A549 (cell line): ENCODE measurements at regions not wholly inside any gene's neighbourhood (a gene's known extent, or its start where the extent isn't known, plus 50 kb on each side); places are given as distances from the start of the nearest gene placed in this dataset.
A peak's percentile ranks its signal among the peaks of the same experiment; 100 is the strongest.

ENCODE experiments used
- ATAC-seq, 2 experiments: fragments of 200-7000 bp in 1 of 2; fragments of >200 bp in 1 of 2; cut with Nextera tagmentation in 1 of 2; cut with Tn5 transposase in 1 of 2; 3 replicates each; pipeline versions ENCODE4 v1.8.0 to v1.9.1; 2018 to 2020; ENCODE audit warnings: mild to moderate bottlenecking in 1 of 2, moderate library complexity in 1 of 2
- CTCF ChIA-PET: fragments of 300-600 bp; sonication (Branson Sonifier 250); formaldehyde crosslinking; extraction: SDS; loops from one replicate; lab custom pipeline; 2021; ENCODE audit warnings: antibody characterized with exemption, inconsistent platforms; lab: Yijun Ruan, JAX
- POLR2A ChIA-PET: fragments of 350-600 bp; formaldehyde crosslinking; extraction: SDS; loops from one replicate; lab custom pipeline; 2021; ENCODE audit warnings: antibody characterized with exemption, inconsistent platforms; lab: Yijun Ruan, JAX
- DNase-seq, 2 experiments: peaks; one replicate each; pipeline versions ENCODE4 v3.0.0 to v3.0.0-alpha.2; 2011 to 2016; ENCODE audit warnings: low read depth in 1 of 2, low spot score in 1 of 2
- FAIRE-seq: peaks from 2 replicates; lab custom pipeline; 2011; peaks lifted over from hg19 to GRCh38; lab: Jason Lieb, UNC
- H3K27ac ChIP-seq, 2 experiments: fragments of >200 bp; sonication (Bioruptor Twin); formaldehyde crosslinking; 3 replicates each; pipeline ENCODE4 v1.5.1; 2016 to 2017
- H3K4me1 ChIP-seq: fragments of >200 bp; sonication (Bioruptor Twin); formaldehyde crosslinking; 3 replicates; pipeline ENCODE4 v1.6.1; 2016
- H3K4me2 ChIP-seq: fragments of >200 bp; sonication (Bioruptor Twin); formaldehyde crosslinking; 3 replicates; pipeline ENCODE4 v1.6.1; 2016
- H3K4me3 ChIP-seq: fragments of >200 bp; sonication (Bioruptor Twin); formaldehyde crosslinking; 3 replicates; pipeline ENCODE4 v1.5.1; 2016
- H3K9me3 ChIP-seq: fragments of >200 bp; sonication (Bioruptor Twin); formaldehyde crosslinking; 3 replicates; pipeline ENCODE4 v1.6.1; 2016
- ATOH8 ChIP-seq: fragments of 250-450 bp; sonication (Bioruptor Pico); IDR thresholded peaks from 2 replicates; pipeline ENCODE4 v1.5.0; 2020; ENCODE audit warnings: low read depth, mild to moderate bottlenecking, moderate library complexity
- BHLHE40 ChIP-seq: IDR thresholded peaks from 2 replicates; pipeline ENCODE4 v1.6.1; 2012; ENCODE audit warnings: low read depth, low read length, inconsistent platforms
- CBX2 ChIP-seq: fragments of 200-600 bp; sonication (generic); IDR thresholded peaks from 2 replicates; pipeline ENCODE4 v1.6.1; 2016; ENCODE audit warnings: low read depth, mild to moderate bottlenecking, borderline replicate concordance
- CBX8 ChIP-seq: fragments of 200-600 bp; sonication (generic); IDR thresholded peaks from 2 replicates; pipeline ENCODE4 v1.6.1; 2016
- CEBPB ChIP-seq, 2 experiments: fragments of >200 bp in 1 of 2; sonication (Bioruptor Twin) in 1 of 2; formaldehyde crosslinking in 1 of 2; IDR thresholded peaks; 2 replicates each; pipeline ENCODE4 v1.6.1; 2012 to 2016
- FOSB ChIP-seq: fragments of 250-450 bp; sonication (Bioruptor Pico); IDR thresholded peaks from 2 replicates; pipeline ENCODE4 v1.5.0; 2020; ENCODE audit warnings: mild to moderate bottlenecking, moderate library complexity
- FOSL2 ChIP-seq, 2 experiments: fragments of 450-650 bp in 1 of 2; fragments of >200 bp in 1 of 2; sonication (Bioruptor Twin) in 1 of 2; formaldehyde crosslinking; IDR thresholded peaks; 2 replicates each; pipeline versions ENCODE4 v1.5.0 to v1.6.1; 2016 to 2020; ENCODE audit warnings: mild to moderate bottlenecking in 1 of 2, moderate library complexity in 1 of 2
- FOXS1 ChIP-seq: fragments of 250-450 bp; sonication (Bioruptor Pico); IDR thresholded peaks from 2 replicates; pipeline ENCODE4 v1.5.0; 2020; ENCODE audit warnings: mild to moderate bottlenecking, moderate library complexity
- GATA3 ChIP-seq: IDR thresholded peaks from 2 replicates; pipeline ENCODE4 v1.6.1; 2012; ENCODE audit warnings: borderline replicate concordance
- HES2 ChIP-seq: fragments of >200 bp; sonication (Bioruptor Twin); formaldehyde crosslinking; IDR thresholded peaks from 2 replicates; pipeline ENCODE4 v1.6.1; 2016
- HEYL ChIP-seq: fragments of 250-450 bp; sonication (Bioruptor Pico); IDR thresholded peaks from 2 replicates; pipeline ENCODE4 v1.8.0; 2021; ENCODE audit warnings: mild to moderate bottlenecking, moderate library complexity
- HOXA7 ChIP-seq: fragments of 250-450 bp; sonication (Bioruptor Pico); IDR thresholded peaks from 2 replicates; pipeline ENCODE4 v1.5.0; 2020; ENCODE audit warnings: mild to moderate bottlenecking, moderate library complexity
- JUNB ChIP-seq: fragments of >200 bp; sonication (Bioruptor Twin); formaldehyde crosslinking; IDR thresholded peaks from 2 replicates; pipeline ENCODE4 v1.6.1; 2016
- MAFK ChIP-seq: fragments of 450-650 bp; IDR thresholded peaks from 2 replicates; pipeline ENCODE4 v1.6.1; 2014; ENCODE audit not compliant: partially characterized antibody
- NPAS2 ChIP-seq: fragments of 250-450 bp; sonication (Bioruptor Pico); IDR thresholded peaks from 2 replicates; pipeline ENCODE4 v1.8.0; 2022; ENCODE audit warnings: mild to moderate bottlenecking, moderate library complexity, borderline replicate concordance
- PBX3 ChIP-seq: IDR thresholded peaks from 2 replicates; pipeline ENCODE4 v1.6.1; 2012
- POLR2A ChIP-seq: IDR thresholded peaks from 2 replicates; pipeline ENCODE4 v1.6.1; 2012; ENCODE audit warnings: mild to moderate bottlenecking, low read length
- POLR2AphosphoS2 ChIP-seq: conservative IDR thresholded peaks from 2 replicates; pipeline ENCODE4 v1.6.1; 2012; ENCODE audit warnings: low read length, improper control_type of control experiment, inconsistent platforms
- RCOR1 ChIP-seq: fragments of 150-350 bp; IDR thresholded peaks from 2 replicates; pipeline ENCODE4 v1.6.1; 2014; ENCODE audit warnings: antibody characterized with exemption, low read length, low read depth
- RFX5 ChIP-seq: fragments of 450-650 bp; IDR thresholded peaks from 2 replicates; pipeline ENCODE4 v1.7.1; 2014; ENCODE audit warnings: antibody characterized with exemption, mild to moderate bottlenecking, moderate library complexity
- TFCP2L1 ChIP-seq: fragments of 250-450 bp; sonication (Bioruptor Pico); IDR thresholded peaks from 2 replicates; pipeline ENCODE4 v1.5.0; 2021; ENCODE audit warnings: mild to moderate bottlenecking
- TP53 ChIP-seq: fragments of 250-450 bp; sonication (Bioruptor Pico); IDR thresholded peaks from 2 replicates; pipeline ENCODE4 v1.5.0; 2021; ENCODE audit warnings: mild to moderate bottlenecking, moderate library complexity
- USF2 ChIP-seq: fragments of 450-650 bp; IDR thresholded peaks from 2 replicates; pipeline ENCODE4 v1.6.1; 2014; ENCODE audit warnings: antibody characterized with exemption
- ZC3H11A ChIP-seq: fragments of 450-650 bp; IDR thresholded peaks from 2 replicates; pipeline ENCODE4 v1.6.1; 2014; ENCODE audit warnings: antibody characterized with exemption, mild to moderate bottlenecking
- ZSCAN20 ChIP-seq: fragments of 250-450 bp; sonication (Bioruptor Pico); IDR thresholded peaks from 2 replicates; pipeline ENCODE4 v1.8.0; 2022; ENCODE audit warnings: mild to moderate bottlenecking, moderate library complexity
- WGBS: methylation state at CpG from one replicate; pipeline ENCODE4 v1.1.6; 2017; ENCODE audit errors: missing lambda C conversion rate; 5-methylcytosine and 5-hydroxymethylcytosine counted together

GRCh38 chr3:15151166-15151565 is 52.2 kb upstream of the RBSN start:
- H3K4me1 ChIP-seq = peaks cover 7% of the 10 kb centered on the region; the same call in 1 of the 3 replicates
- H3K9me3 ChIP-seq = no peaks in the 10 kb centered on the region
- ChIA-PET CTCF (interaction anchor here (0.6 to 2.2 kb wide), 3 partner anchors 8 to 52 kb away, joined by 3 to 5 read pairs (median 3); no protein-coding TSS in a partner anchor), POLR2A (no interaction called here)
- peak; percentile 28 to 87; a peak in 3 of 6 replicates for ATAC-seq
- no peak for FAIRE-seq
- DNase-seq = peak; percentile 28 to 46
- H3K4me2 ChIP-seq = no peak overlapping the region
- TF ChIP-seq NPAS2 (CRISPR knock-in tag) = no peak
- TF ChIP-seq CEBPB (IDR thresholded peaks at IDR 0.05) = no peak
- TF ChIP-seq CBX2 = no peak
- TF ChIP-seq MAFK = no peak
- TF ChIP-seq POLR2A = no peak
- TF ChIP-seq USF2 = no peak
- TF ChIP-seq PBX3 = no peak
- TF ChIP-seq ZC3H11A = no peak
- no peak for TF ChIP-seq RFX5
- no peak for TF ChIP-seq GATA3
- no peak for TF ChIP-seq BHLHE40
- no peak for TF ChIP-seq HES2
- TF ChIP-seq ATOH8 = no peak
- no peak for TF ChIP-seq JUNB
- no peak for TF ChIP-seq RCOR1
- TF ChIP-seq TP53 (CRISPR knock-in tag) = no peak
- no peak for TF ChIP-seq HEYL (CRISPR knock-in tag)
- TF ChIP-seq FOXS1 = no peak
- TF ChIP-seq POLR2AphosphoS2 = no peak
- TF ChIP-seq CBX8 = no peak
- H3K27ac ChIP-seq = no peak overlapping the region
- no peak overlapping the region for H3K4me3 ChIP-seq

- Histone ChIP-seq H3K27ac (no peak overlapping the region), H3K9me3 (peaks cover under 1% of the 10 kb centered on the region; the same call in 1 of the 3 replicates), H3K4me3 (no peak overlapping the region), H3K4me1 (peaks cover 7% of the 10 kb centered on the region; the same call in 1 of the 3 replicates), H3K4me2 (no peak overlapping the region)
- DNase-seq (no peak), FAIRE-seq (peak; percentile 13), ATAC-seq (no peak)
- ChIA-PET CTCF (interaction anchor here (0.8 to 2.2 kb wide), 3 partner anchors 33 to 116 kb away, joined by 3 to 5 read pairs (median 3); no protein-coding TSS in a partner anchor), POLR2A (no interaction called here)
- 36% methylated on average over 2 of the region's 2 CpGs for WGBS
- no peak for TF ChIP-seq MAFK
- TF ChIP-seq FOSB (CRISPR knock-in tag) = no peak
- no peak for TF ChIP-seq ZSCAN20 (CRISPR knock-in tag)
- TF ChIP-seq FOSL2 (IDR thresholded peaks at IDR 0.05) = no peak
- no peak for TF ChIP-seq FOSL2 (CRISPR knock-in tag; IDR thresholded peaks at IDR 0.05)
- no peak for TF ChIP-seq USF2
- no peak for TF ChIP-seq BHLHE40
- no peak for TF ChIP-seq GATA3
- no peak for TF ChIP-seq ATOH8
- TF ChIP-seq CEBPB (IDR thresholded peaks at IDR 0.05) = no peak
- no peak for TF ChIP-seq TP53 (CRISPR knock-in tag)
- no peak for TF ChIP-seq TFCP2L1 (CRISPR knock-in tag)
- no peak for TF ChIP-seq HOXA7 (CRISPR knock-in tag)
These were observed 53.2 kb upstream of the RBSN start for GRCh38 chr3:15152184-15152583.
